HepG2 (cell line): ENCODE measurements at regions not wholly inside any gene's neighbourhood (a gene's known extent, or its start where the extent isn't known, plus 50 kb on each side); places are given as distances from the start of the nearest gene placed in this dataset.
A peak's percentile ranks its signal among the peaks of the same experiment; 100 is the strongest.

Source experiments
- TARDBP ChIP-seq: sonication (generic); formaldehyde crosslinking; IDR thresholded peaks from 2 replicates; pipeline ENCODE4 v1.8.0; 2022; ENCODE audit warnings: mild to moderate bottlenecking, missing genetic modification reagents
- ZNF230 ChIP-seq: sonication (generic); formaldehyde crosslinking; IDR thresholded peaks from 2 replicates; pipeline ENCODE4 v1.4.0; 2020; ENCODE audit warnings: mild to moderate bottlenecking, missing genetic modification reagents
- ZSCAN31 ChIP-seq: sonication (generic); formaldehyde crosslinking; IDR thresholded peaks from 2 replicates; pipeline ENCODE4 v1.5.0; 2020; ENCODE audit warnings: low read depth, mild to moderate bottlenecking, missing genetic modification reagents
- TF ChIP-seq, protein P1 (sequence below): sonication (generic); formaldehyde crosslinking; IDR thresholded peaks from 2 replicates; pipeline ENCODE4 v1.4.0; 2020; ENCODE audit warnings: low read depth, mild to moderate bottlenecking, missing genetic modification reagents
- TF ChIP-seq, protein P2 (sequence below): sonication (generic); formaldehyde crosslinking; IDR thresholded peaks from 2 replicates; pipeline ENCODE4 v1.5.0; 2020; ENCODE audit warnings: missing genetic modification reagents
- TF ChIP-seq, protein P3 (sequence below): sonication (generic); formaldehyde crosslinking; conservative IDR thresholded peaks from 2 replicates; pipeline ENCODE4 v1.8.0; 2022; ENCODE audit warnings: missing genetic modification reagents

DNA sequence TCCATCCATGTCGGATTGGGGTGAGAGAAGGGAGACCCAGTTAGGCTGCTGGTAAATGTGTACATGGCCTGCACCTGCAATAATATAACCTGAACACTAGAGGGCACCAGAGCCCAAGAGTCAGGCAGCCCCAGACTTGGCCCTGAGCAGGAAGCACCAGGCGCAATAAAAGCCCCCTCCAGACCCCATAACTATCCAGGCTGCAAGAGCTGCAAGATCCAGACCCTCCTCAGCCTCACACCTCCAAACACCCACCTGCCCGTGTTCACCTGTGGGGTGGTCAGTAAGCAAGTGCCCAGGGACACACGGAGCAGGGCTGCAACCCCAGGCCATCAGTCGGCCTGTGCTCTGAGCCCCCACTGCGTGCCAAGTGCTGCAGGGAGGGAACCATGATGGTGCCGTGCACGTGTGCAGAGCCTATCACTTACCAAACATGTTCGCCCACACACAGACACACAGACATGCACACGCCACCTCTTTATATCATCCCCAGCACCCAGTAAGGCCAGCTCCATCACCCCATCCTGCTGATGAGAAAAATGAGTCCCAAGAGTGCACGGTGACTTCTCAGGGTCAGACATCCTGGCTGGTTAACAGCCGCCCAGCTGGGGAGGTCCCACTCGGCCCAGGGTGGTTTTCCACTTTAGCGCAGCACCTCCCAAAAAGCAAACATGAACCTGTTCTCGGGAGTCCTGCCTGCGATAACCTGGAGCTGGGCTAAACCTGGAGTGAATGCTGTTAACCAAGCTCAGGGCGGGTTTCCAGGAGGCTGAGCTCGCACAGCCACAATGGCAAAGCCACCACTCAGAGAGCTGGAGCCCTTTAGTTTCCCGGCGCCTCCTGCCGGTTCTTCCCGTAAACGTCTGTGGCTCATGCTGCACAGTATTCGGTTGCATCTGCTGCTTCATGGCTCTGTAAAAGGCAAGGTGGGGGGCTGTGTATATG, 439.8 kb downstream of the SOX9 start (continued):
- TF ChIP-seq, protein P1, sequence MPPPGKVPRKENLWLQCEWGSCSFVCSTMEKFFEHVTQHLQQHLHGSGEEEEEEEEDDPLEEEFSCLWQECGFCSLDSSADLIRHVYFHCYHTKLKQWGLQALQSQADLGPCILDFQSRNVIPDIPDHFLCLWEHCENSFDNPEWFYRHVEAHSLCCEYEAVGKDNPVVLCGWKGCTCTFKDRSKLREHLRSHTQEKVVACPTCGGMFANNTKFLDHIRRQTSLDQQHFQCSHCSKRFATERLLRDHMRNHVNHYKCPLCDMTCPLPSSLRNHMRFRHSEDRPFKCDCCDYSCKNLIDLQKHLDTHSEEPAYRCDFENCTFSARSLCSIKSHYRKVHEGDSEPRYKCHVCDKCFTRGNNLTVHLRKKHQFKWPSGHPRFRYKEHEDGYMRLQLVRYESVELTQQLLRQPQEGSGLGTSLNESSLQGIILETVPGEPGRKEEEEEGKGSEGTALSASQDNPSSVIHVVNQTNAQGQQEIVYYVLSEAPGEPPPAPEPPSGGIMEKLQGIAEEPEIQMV (CRISPR knock-in tag), result no peak
- TF ChIP-seq TARDBP (CRISPR knock-in tag) (0 out of 2 replicates have a peak, but pooled peaks have one; percentile 28), ZSCAN31 (no peak), ZNF230 (CRISPR knock-in tag) (0 out of 2 replicates have a peak, but pooled peaks have one; percentile 26)
- TF ChIP-seq, protein P2, sequence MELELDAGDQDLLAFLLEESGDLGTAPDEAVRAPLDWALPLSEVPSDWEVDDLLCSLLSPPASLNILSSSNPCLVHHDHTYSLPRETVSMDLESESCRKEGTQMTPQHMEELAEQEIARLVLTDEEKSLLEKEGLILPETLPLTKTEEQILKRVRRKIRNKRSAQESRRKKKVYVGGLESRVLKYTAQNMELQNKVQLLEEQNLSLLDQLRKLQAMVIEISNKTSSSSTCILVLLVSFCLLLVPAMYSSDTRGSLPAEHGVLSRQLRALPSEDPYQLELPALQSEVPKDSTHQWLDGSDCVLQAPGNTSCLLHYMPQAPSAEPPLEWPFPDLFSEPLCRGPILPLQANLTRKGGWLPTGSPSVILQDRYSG, result no peak
- TF ChIP-seq, protein P3, sequence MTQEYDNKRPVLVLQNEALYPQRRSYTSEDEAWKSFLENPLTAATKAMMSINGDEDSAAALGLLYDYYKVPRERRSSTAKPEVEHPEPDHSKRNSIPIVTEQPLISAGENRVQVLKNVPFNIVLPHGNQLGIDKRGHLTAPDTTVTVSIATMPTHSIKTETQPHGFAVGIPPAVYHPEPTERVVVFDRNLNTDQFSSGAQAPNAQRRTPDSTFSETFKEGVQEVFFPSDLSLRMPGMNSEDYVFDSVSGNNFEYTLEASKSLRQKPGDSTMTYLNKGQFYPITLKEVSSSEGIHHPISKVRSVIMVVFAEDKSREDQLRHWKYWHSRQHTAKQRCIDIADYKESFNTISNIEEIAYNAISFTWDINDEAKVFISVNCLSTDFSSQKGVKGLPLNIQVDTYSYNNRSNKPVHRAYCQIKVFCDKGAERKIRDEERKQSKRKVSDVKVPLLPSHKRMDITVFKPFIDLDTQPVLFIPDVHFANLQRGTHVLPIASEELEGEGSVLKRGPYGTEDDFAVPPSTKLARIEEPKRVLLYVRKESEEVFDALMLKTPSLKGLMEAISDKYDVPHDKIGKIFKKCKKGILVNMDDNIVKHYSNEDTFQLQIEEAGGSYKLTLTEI (CRISPR knock-in tag), result no peak
- TF ChIP-seq, all 625 proteins: peak for 56
